SHP77 (cell line): ENCODE measurements at regions not wholly inside any gene's neighbourhood (a gene's known extent, or its start where the extent isn't known, plus 50 kb on each side); places are given as distances from the start of the nearest gene placed in this dataset.
A peak's percentile ranks its signal among the peaks of the same experiment; 100 is the strongest.
"Not testable (repeated sequence)": the region's sequence is repeated elsewhere in the genome, so short reads cannot be mapped to it uniquely, and the experiment has no call there.

Experiments used
- DNase-seq, 2 experiments: peaks; one replicate each; lab custom pipeline; 2025; lab: John Stamatoyannopoulos, UW

DNA sequence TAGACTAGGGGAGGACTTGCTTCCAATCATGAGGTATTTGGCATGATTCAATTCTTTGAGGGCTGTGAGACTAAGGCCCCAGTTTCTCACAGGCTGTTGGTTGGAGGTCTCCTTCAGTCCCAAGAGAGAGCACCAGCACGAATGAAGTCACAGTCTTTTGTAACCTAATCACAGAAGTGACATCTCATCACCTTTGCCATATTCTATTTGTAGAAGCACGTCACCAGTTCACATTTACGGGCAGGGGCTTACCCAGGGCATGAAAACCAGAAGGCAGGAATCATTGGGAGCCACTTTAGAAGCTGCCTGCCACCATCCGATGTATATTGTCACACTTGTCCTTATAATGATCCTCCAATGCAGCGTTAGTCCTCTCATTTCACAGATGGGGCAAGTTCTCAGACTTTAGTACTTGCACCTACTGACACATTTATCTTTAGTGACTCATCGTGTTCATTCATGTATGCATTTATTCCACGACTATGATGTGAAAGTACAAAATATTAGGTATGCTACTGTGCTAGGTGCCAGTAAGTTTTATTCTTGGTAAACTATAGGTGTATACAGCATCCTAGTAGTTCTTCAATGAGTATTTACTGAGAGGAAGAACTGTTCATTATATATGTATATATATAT, 163.8 kb upstream of the PGRMC2 start:
- no peak for DNase-seq

DNA sequence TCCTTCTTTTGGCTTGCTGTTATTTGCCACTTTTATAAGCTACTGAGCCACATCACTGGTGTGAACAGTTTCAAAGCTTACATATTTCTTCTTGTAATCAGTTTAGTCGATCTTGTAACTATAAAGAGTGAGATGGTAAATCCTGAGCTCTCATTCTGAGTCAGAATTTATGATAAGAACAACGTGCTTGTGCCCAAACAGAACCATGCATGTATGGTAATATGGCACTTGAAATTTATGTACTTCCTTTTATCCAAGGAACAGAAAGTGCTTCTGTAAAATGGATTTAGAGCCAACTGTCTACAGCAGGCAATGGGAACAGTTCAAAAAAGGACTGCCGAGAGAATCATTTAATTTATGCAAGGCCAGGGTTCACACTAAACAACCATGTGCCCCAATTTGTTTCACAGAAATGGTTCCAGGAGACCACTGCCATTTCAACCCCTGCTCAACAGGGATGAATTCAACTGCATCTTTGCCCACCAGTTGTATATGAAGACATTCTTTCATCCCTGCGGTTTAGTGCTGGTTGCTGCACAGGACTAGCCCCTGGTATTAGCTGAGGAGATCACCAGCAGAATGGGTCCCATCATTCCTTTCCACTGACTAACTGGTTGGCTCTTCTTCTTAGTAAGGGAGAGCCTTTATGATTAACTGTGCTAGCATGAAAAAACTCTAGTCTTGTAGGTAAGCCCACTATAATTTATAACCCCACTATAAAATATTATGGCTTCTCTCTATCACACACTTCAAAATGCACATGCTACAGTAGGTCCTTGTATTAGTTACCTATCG, 162.9 kb upstream of the PGRMC2 start:
- DNase-seq, result no peak

DNA sequence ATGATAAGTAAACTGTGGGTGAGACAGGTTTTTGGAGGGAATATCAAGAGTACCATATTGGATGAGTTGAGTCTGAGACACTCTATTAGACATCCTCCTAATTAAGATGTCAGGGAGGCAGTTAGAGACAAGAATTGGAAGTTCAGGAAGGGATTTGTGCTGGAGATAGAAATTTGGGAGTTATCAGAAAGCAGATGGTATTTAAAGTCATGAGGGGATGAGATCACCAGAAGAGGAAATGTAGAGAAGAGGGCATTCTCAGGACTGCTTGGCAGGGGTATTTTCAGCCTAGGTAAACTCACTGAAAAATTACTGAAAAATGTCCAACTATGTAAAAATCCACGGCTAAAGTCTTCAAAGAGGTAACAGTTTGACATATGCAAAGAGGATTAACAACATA, 161.6 kb upstream of the PGRMC2 start:
- no peak for DNase-seq

DNA sequence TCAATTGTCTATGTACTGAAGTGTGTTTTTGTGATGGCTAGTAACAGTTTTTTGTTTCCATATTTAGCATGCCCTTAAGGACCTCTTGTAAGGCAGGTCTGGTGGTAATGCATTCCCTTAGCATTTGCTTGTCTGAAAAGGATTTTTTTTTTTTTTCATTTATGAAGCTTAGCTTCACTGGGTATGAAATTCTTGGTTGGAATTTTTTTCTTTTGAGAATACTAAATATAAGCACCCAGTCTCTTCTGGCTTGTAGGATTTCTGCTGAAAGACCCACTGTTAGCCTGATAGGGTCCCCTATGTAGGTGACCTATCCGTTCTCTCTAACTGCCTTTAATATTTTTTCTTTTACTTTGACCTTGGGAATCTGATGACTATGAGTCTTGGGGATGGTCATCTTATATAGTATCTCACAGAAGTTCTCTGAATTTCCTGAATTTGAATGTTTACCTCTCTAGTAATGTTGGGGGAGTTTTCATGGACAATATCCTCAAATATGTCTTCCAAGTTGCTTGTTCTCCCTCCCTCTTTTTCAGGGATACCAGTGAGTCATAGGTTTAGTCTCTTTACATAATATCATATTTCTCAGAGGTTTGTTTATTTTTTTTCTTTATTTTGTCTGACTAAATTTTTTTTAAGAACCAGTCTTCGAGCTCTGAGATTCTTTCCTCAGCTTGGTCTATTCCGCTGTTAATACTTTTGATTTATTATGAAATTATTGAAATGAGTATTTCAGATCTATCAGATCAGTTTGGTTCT, 157.1 kb upstream of the PGRMC2 start:
- DNase-seq, result no peak

DNA sequence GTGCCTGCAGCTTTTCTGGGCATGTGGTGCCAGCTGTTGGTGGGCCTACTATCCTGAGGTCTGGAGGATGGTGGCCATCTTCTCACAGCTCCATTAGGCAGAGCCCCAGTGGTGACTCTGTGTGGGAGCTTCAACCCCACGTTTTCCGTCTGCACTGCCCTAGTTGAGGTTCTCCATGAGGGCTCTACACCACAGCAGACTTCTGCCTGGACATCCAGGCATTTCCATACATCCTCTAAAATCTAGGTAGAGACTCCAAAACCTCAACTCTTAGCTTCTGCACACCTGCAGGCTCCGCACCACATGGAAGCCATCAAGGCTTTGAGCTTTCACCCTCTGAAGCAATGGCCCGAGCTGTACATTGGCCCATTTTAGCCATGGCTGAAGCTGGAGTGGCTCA, 153.3 kb upstream of the PGRMC2 start:
- DNase-seq, result no peak

DNA sequence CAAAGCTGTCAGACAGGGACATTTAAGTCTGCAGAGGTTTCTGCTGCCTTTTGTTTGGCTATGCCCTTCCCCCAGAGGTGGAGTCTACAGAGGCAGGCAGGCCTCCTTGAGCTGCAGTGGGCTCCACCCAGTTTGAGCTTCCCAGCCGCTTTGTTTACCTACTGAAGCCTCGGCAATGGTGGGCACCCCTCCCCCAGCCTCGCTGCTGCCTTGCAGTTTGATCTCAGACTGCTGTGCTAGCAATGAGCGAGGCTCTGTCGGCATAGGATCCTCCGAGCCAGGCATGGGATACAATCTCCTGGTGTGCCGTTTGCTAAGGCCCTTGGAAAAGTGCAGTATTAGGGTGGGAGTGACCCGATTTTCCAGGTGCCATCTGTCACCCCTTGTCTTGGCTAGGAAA, 149.4 kb upstream of the PGRMC2 start:
- DNase-seq, result not testable (repeated sequence)

DNA sequence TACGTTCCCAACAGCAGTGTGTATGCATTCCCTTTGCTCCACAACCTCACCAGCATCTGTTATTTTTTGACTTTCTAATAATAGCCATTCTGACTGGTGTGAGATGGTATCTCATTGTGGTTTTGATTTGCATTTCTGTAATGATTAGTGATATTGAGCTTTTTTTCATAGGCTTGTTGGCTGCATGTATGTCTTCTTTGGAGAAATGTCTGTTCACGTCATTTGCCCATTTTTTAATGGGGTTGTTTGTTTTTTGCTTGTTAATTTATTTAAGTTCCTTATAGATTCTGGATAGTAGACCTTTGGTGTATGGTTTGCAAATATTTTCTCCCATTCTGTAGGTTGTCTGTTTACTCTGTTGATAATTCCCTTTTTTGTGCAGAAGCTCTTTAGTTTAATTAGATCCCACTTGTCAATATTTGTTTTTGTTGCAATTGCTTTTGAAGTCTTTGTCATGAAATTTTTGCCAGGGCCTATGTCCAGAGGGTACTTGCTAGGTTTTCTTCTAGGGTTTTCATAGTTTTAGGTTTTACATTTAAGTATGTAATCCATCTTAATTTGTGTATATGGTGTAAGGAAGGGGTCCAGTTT, 141.5 kb upstream of the PGRMC2 start:
- DNase-seq, result not testable (repeated sequence)

DNA sequence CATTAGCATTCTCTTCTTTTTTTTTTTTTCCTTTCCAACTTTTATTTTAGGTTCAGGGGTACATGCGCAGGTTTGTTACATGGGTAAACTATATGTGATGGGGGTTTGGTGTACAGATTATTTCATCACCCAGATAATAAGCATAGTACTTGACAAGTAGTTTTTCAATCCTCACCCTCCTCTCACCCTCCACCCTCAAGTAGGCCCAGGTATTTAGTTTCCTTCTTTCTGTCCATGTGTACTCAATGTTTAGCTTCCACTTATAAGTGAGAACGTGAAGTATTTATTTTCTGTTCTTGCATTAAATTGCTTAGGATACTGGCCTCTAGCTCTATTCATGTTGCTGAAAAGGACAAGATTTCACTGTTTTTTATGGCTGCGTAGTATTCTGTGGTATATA, 140.8 kb upstream of the PGRMC2 start:
- no peak for DNase-seq

DNA sequence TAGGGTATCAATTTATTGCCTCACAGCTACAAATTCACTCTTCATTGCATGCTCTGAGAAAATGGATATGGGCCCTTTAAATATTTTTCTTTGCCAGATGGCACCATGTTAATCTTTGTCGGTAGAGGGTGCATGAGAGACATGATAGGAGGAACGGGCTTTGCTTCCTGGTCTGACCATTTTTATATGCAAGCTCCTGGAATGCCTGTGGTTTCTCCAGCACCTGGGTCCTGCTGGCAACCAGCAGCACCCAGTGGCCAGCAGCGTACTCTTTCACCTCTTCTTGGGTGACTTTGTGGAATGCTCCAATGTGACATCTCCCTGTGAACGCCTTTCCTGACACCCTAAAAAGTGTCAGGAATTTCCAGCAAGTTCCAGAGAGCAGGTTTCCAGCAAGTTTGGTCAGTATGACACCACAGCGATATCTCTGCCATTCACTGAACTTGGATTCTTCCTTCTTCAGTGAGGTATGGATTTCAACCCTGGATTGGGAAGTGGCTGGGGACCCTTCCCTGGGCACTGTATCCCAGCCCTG, 140.3 kb upstream of the PGRMC2 start:
- DNase-seq, result peak; percentile 33 to 63

DNA sequence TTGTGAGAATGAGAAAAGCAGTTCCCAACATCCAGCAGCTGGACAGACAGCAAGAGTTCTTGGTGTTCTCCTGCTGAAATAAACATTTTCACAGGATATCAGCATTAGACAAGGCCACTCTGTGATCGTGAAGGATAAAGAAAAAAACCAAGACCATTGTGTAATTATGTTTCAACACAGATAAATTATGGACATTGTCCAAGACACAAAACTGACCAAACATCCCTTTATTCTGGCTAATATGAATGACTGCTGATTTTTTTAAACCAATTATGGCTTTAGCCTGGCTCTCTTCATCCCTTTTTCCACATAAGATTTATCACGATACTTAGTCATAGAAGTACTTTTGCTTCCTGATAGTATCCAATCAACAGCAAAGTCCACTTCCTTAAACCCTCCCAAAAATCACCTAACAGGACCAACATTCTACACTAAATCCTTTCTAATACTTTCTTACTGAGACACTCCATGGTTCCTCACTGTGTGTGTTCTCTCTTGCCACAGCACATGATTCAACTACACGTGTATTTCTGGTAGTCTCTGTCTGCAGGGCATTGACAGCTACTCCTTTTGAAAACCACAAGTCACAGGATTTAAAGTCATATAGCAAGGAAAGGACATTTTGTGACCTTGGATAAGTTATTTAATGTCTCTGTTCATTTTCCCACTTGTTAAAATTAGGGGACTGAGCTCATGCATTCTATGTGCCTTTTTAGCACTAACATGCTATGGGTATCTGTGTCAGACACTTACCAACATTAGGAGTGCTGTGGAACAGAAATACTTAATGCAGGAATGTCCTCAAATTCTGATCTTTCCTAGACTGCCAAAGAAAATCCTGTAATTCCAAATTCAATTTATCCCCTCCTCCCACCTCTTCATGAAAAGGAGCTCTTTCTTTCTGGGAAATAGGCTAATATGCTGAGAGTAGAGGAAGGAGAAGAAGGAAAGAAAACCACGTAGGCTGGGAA, 137.2 kb upstream of the PGRMC2 start:
- no peak for DNase-seq

DNA sequence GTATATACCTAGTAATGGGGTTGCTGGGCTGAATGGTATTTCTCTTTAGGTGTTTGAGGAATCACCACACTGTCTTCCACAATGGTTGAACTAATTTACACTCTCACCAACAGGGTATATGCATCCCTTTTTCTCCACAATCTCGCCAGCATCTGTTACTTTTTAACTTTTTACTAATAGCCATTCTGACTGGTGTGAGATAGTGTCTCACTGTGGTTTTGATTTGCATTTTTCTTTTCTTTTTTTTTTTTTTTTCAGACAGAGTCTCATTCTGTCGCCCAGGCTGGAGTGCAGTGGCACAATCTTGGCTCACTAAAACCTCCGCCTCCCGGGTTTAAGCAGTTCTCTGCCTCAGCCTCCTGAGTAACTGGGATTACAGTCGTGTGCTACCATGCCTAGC, 134.7 kb upstream of the PGRMC2 start:
- DNase-seq, result not testable (repeated sequence)

DNA sequence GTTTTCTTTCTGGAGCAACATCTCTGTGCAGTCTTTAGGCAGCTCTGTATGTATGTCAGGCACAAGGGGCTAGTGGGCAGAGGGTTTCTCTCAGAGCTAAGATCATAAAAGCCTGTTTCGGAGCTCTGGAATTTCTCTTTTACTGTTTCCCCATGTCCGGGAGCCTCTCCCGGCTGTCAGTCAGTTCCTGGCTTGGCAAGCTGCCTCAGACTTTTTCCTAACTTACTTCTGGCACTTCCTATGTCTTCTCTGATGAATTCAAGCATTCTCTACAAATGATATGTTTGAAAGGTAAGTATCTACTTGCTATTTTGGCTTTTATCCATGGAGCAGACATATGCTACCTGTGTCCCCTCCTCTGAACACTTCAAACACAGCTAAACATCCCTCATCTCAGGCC, 129.3 kb upstream of the PGRMC2 start:
- DNase-seq, result no peak

DNA sequence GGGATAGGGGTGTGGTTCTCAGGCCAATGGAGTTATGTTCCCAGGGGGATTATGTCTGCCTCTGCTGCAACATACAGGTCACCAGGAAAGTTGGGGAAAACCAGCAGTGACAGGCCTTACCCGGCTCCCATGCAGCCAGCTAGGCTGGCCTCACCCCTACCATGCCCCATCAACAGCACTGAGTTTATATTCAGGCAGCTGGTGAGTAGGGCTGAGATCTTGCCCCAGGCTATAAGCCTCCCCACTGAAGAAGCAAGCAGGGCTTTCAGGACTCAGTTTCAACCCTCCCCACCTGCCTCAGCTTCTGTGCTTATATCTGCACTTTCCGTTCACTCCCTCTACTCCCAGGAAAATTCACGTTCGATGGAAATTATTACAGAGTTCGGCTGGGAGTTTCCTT, 122.4 kb upstream of the PGRMC2 start:
- DNase-seq, result no peak

DNA sequence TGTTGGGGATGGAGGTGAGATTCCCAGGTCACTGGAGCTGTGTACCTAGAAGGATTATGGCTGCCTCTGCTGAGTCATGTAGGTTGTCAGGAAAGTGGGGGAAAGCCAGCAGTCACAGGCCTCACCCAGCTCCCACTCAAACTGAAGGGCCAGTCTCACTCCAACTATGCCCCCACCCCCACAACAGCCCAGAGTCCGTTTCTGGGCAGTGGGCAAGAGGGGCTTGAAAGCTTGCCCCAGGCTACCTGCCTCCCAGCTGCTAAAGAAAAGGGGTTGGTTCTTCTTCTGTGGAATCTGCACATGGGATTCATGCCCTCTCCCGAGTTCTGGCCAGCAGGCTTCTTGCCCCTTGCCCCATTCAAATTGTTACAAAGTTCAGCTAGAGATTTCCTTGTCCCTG, 116.0 kb upstream of the PGRMC2 start:
- no peak for DNase-seq

DNA sequence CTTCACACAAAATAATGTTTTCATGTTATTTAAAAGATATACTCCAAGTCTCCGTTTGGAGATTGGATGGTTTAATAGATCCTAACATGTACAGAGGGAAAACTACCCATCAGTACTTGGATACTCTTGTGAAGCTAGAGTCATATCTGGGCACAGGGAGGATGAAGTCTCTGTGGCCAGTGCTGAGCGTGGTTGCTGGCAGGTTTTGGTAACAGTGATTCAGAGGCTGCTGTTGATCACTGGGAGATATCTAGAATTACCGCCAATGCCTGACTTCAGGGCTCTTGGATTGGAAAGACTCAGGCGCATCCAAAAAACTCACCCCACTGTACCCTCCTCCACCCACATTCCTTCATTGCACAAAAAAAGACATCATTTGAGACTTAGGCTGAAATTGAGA, 107.2 kb upstream of the PGRMC2 start:
- DNase-seq, result no peak

DNA sequence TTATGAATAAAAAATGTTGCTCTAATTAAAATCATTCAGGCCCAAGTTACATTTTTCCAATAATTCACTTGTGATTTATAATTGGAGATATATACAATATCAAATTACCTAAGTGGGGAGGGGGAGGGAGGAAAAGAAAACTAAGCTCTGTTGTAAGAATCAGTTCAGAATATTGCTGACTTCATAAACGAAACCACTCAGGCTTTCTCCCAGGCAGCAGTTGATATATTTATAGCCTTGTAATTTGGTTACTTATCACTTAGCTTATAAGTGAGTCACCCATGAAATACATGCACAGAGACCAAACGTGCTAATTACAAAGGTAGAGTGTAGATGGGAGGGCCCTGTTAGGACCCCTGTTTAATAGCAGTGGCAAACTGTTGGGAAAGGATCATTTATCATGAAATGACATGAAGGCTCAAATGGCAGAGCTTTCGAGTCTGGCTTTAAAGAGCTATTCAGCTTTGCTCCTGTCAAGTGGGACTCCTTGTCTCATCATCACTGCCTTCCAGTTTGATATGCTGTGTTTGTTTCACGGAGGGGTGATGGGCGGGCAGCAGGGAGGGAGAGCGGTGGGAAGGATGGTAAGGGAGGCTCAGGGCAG, 105.6 kb upstream of the PGRMC2 start:
- DNase-seq, result no peak

DNA sequence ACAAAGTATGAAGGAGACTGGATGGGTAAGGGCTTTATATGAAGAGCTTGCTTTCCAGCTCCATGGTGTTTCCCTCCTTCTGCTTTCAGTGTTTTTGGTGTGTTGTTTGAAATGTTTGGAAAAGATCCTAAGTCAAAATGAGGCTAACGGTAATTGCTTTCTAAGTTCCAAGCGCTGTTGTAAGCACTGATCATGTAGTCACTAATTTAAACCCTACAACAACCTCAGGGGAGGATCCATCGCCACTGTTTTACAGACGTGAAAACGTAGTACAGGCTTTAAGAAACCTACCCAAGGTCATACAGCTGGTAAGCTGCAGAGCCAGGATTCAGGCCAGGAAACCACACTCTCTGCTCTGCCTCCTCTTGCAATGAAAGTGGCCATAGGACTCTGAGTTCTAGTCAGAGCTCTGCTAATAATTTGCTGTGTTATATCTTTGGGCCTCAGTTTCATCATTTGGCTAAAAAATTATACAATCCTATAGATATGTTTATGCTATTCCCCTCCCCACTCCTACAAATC, 102.9 kb upstream of the PGRMC2 start:
- no peak for DNase-seq

DNA sequence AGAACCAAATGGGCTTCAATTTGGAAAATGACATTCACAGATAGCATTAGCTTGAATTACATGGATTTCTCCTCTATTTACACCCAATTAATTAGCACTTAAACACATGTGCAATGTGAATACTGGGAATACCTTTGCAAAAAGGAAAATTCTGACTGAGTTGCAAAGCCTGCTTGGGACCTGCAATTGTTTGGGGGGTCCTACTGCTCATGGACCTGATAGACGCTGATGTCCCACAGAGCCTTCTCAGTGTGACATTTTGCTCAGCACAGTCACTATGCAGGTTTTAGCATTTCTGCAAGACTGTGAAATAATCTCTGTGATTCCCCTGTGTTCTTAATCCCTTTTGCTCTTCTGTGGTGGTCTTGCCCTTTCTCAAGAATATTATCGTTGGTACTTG, 101.2 kb upstream of the PGRMC2 start:
- DNase-seq, result no peak

DNA sequence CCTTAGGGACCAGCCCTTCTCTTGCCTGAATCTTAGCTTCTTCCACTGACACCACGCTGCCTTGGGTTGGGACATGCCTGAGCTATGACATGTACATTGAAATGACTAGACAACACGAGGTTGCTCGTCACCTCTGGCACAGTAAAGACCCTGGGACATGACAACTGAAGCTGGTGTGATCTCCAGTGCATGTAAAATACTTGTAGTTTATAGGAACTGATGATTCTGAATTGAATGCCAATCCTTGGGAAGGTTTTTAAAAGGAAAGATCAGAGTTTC, 100.7 kb upstream of the PGRMC2 start:
- no peak for DNase-seq

DNA sequence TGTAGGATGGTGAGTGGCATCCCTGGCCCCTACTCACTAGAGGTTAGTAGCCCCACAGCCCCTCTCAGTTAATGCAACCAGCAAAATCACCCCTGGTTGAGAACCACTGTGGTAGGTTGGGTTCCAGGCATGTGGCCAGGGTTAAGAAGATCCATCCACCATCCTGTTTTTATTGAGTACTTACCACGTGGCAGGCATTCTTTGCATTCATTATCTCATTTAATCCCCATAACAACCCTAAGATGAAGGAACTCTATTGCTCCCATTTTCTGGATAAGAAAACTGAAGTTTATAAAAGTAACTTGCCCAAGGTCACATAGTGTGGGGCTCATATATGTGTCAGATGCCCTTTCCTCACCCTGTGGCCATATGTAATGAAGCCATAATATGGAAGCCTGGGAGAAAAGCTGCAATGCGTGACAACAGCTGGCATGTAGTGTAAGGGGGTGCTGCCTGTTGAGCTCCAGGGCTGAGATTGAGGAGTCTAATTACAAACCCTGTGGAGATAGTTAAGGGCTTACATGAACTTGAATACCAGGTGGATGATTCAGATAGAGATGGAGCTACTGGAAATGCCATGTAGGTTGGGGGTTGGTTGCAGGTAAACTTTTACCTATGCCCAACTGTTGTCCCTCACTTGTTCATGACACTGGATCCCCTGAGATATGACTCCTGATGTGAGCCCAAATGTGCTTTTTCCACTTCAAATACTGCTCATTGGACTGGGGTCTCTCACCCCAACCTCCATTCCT, 100.2 kb upstream of the PGRMC2 start:
- DNase-seq, result no peak
